Right atrium auricular region (tissue), 2 donors: ENCODE measurements at regions not wholly inside any gene's neighbourhood (a gene's known extent, or its start where the extent isn't known, plus 50 kb on each side); places are given as distances from the start of the nearest gene placed in this dataset.

Experiments
- DNase-seq: peaks from one replicate; pipeline ENCODE4 v3.0.0-alpha.2; 2019; ENCODE audit warnings: low spot score
- H3K27ac ChIP-seq, 2 donors: fragments of 200-600 bp; sonication (generic); 1 replicate in 1 of 2; 2 replicates in 1 of 2; pipeline ENCODE4 v1.5.1; 2016 to 2019
- H3K27me3 ChIP-seq, 2 donors: fragments of 200-600 bp; sonication (generic); one replicate each; pipeline versions ENCODE4 v1.5.1 to v1.6.0; 2017 to 2019
- H3K36me3 ChIP-seq: fragments of 200-600 bp; sonication (generic); one replicate; pipeline ENCODE4 v1.5.1; 2016
- H3K4me1 ChIP-seq, 2 donors: fragments of 200-600 bp; sonication (generic); one replicate each; pipeline versions ENCODE4 v1.5.1 to v1.6.0; 2017 to 2019
- H3K4me3 ChIP-seq, 2 donors: fragments of 200-600 bp; sonication (generic); 1 replicate in 1 of 2; 2 replicates in 1 of 2; pipeline ENCODE4 v1.5.1; 2017 to 2019; ENCODE audit warnings: mild to moderate bottlenecking in 1 of 2, moderate library complexity in 1 of 2
- H3K9me3 ChIP-seq, 2 donors: fragments of 200-600 bp; sonication (generic); one replicate each; pipeline ENCODE4 v1.5.1; 2019
- TF ChIP-seq, protein P1 (sequence below), 2 donors: fragments of 200-600 bp; sonication (generic); IDR thresholded peaks; one replicate each; pipeline ENCODE4 v1.5.1; 2019; ENCODE audit warnings: antibody characterized with exemption in 2 of 2

DNA sequence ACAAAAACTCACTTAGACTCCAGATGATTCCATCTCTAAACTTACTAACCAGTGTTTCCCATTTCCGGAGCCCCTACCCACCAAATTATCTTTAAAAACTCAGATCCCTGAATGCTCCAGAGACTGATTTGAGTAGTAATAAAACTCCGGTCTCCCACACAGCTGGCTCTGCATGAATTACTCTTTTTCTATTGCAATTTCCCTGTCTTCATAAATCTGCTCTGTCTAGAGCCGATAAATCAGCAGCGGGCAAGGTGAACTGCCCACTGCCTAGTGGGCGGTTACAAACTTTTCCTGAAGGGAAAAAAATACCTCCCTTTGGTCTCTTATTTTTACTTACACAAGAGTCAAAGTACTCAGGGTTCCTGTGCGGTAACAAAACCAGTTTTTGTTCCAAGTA, 624.4 kb upstream of the RORB start:
- Histone ChIP-seq H3K36me3 (no peaks in the 10 kb centered on the region), H3K4me1 (no peaks in the 10 kb centered on the region), H3K27me3 (no peaks in the 10 kb centered on the region), H3K27ac (no peak overlapping the region), H3K4me3 (no peak overlapping the region), H3K9me3 (no peaks in the 10 kb centered on the region)
- no peak for DNase-seq
- TF ChIP-seq, protein P1, sequence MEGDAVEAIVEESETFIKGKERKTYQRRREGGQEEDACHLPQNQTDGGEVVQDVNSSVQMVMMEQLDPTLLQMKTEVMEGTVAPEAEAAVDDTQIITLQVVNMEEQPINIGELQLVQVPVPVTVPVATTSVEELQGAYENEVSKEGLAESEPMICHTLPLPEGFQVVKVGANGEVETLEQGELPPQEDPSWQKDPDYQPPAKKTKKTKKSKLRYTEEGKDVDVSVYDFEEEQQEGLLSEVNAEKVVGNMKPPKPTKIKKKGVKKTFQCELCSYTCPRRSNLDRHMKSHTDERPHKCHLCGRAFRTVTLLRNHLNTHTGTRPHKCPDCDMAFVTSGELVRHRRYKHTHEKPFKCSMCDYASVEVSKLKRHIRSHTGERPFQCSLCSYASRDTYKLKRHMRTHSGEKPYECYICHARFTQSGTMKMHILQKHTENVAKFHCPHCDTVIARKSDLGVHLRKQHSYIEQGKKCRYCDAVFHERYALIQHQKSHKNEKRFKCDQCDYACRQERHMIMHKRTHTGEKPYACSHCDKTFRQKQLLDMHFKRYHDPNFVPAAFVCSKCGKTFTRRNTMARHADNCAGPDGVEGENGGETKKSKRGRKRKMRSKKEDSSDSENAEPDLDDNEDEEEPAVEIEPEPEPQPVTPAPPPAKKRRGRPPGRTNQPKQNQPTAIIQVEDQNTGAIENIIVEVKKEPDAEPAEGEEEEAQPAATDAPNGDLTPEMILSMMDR (IDR thresholded peaks at IDR 0.05): no peak

DNA sequence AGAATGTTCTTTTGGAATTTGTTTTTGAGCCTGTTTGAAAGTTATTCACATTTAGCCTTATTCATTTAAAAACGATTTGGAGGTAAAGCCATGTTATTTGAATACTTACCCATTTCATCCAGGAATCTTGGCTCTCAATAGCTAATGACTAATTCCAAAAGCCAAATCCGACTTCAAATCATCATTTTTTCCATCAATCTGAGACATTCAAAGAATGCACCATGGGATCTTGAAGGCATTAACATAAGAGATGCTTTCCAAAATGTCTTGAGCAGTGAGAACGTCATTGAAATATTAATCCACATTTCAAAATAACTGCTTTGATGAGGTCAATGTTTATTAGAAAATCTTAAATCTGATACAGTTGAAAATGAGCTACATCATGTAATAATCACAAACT, 617.0 kb upstream of the RORB start:
- Histone ChIP-seq H3K36me3 (no peaks in the 10 kb centered on the region), H3K9me3 (no peaks in the 10 kb centered on the region), H3K27ac (no peak overlapping the region), H3K4me3 (no peak overlapping the region), H3K4me1 (no peaks in the 10 kb centered on the region), H3K27me3 (no peaks in the 10 kb centered on the region)
- DNase-seq: no peak
- TF ChIP-seq, protein P1 (IDR thresholded peaks at IDR 0.05): no peak

DNA sequence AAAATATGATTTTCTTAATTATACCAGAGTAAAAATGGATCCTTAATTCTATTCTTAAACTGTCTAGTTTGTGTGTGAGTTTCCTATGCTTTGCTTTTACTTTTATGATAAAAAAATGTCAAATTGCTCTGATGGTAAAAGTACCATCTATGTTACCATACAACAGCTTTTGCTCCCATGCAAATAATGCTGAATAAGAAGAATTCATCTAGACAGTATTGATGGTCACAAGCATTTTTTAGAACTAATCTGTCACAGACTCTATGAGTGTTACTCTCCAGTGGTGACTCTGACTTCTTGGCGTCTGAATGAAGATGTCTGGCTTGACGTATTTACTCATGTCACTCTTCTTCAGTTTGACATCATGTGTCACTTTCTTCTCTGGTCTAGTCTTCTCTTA, 608.1 kb upstream of the RORB start:
- Histone ChIP-seq H3K36me3 (no peaks in the 10 kb centered on the region), H3K4me3 (no peak overlapping the region), H3K27ac (no peak overlapping the region), H3K27me3 (no peaks in the 10 kb centered on the region), H3K4me1 (no peaks in the 10 kb centered on the region), H3K9me3 (no peaks in the 10 kb centered on the region)
- DNase-seq: no peak
- TF ChIP-seq, protein P1 (IDR thresholded peaks at IDR 0.05): no peak

DNA sequence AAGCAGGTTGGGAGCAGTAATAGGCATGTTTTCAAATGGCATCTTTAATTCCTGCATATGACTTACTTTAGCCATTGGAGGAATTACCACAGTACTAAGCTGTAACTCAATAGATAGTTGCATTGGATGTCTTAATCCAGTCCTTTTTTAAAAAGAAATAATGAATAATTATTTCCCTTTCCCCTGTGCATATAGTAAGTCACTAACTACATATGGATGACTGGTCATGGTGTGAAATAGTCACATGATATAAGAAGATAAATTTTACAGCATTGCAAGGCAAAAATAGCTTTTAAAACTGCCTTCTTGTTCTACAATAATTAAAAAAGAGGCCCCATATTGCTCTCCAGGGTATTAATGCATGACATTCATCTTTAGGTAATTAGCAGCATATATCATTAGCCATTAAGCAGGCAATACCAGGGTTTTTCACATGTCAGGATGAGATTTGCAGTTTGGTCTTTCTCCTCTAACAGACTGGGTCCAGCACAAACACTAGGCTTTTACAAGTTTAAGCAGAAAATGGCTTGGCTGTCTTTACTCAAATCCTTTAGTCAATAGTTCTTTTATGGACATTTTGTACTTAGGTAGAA, 606.4 kb upstream of the RORB start:
- Histone ChIP-seq H3K27ac (no peak overlapping the region), H3K4me3 (no peak overlapping the region), H3K27me3 (no peaks in the 10 kb centered on the region), H3K9me3 (no peaks in the 10 kb centered on the region), H3K36me3 (no peaks in the 10 kb centered on the region), H3K4me1 (no peaks in the 10 kb centered on the region)
- TF ChIP-seq, protein P1 (IDR thresholded peaks at IDR 0.05): no peak
- no peak for DNase-seq

DNA sequence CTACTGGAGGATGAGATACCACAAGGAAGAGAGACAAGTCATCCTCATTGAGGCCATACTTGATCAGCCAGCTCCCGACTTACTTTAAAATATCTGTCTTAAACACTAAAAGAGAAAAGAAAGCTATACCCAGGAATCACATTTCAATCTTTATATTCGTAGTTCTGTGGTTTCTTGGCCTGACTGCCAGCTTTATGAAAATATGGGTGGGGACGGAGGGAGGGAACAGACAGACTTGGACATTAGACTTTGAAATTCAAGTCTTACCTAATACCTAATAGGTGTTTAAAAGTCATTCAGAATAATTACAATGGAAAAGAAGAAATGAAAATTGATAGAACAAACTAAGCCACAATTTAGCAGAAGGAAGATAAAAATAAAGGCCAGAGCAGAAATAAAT, 604.8 kb upstream of the RORB start:
- Histone ChIP-seq H3K4me1 (no peaks in the 10 kb centered on the region), H3K9me3 (no peaks in the 10 kb centered on the region), H3K27me3 (no peaks in the 10 kb centered on the region), H3K36me3 (no peaks in the 10 kb centered on the region), H3K4me3 (no peak overlapping the region), H3K27ac (no peak overlapping the region)
- TF ChIP-seq, protein P1 (IDR thresholded peaks at IDR 0.05): no peak
- DNase-seq: no peak

DNA sequence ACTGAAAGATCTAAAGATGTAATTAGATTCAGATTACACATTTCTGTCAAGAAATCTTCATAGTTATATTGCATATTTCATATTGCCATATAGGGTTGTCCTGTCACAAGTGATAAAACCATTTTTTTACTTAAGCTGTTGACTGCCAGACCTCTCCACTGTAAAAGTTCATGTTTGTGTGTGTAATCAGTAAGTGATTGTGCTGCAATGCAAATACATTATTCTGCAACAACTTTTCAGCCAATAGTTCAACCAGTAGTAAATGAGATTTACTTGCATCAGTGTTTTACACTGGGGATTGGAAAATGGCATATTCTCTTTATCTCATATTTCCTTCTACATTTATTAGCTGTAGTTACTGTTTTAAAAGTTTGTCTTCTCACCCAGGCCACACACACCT, 603.9 kb upstream of the RORB start:
- no peak for DNase-seq
- H3K4me1 ChIP-seq: no peaks in the 10 kb centered on the region
- H3K4me3 ChIP-seq: no peak overlapping the region
- H3K36me3 ChIP-seq: no peaks in the 10 kb centered on the region
- TF ChIP-seq, protein P1 (IDR thresholded peaks at IDR 0.05): no peak
- H3K27me3 ChIP-seq: no peaks in the 10 kb centered on the region
- H3K27ac ChIP-seq: no peak overlapping the region
- no peaks in the 10 kb centered on the region for H3K9me3 ChIP-seq
